SK-N-SH (cell line): ENCODE measurements at regions not wholly inside any gene's neighbourhood (a gene's known extent, or its start where the extent isn't known, plus 50 kb on each side); places are given as distances from the start of the nearest gene placed in this dataset.
A peak's percentile ranks its signal among the peaks of the same experiment; 100 is the strongest.

Source experiments
- CTCF ChIA-PET: fragments of 300-600, 350-600 bp; formaldehyde crosslinking; extraction: SDS; loops from one replicate; lab custom pipeline; 2021; lab: Yijun Ruan, JAX
- POLR2A ChIA-PET: fragments of 350-600 bp; sonication (Branson Sonifier 250); formaldehyde crosslinking; extraction: SDS; loops from one replicate; lab custom pipeline; 2020; ENCODE audit warnings: antibody characterized with exemption, inconsistent platforms; lab: Yijun Ruan, JAX
- DNase-seq: peaks from one replicate; pipeline ENCODE4 v3.0.0; 2012
- H2AFZ ChIP-seq: fragments of 200-600 bp; sonication (generic); 2 replicates; pipeline ENCODE4 v1.8.1; 2016; ENCODE audit warnings: antibody characterized with exemption, mild to moderate bottlenecking, low read depth
- H3F3A ChIP-seq: fragments of 200-600 bp; sonication (generic); replicated peaks from 2 replicates; pipeline ENCODE3; 2016; ENCODE audit warnings: antibody characterized with exemption, mild to moderate bottlenecking; ENCODE audit not compliant: insufficient read depth
- H3K27ac ChIP-seq, 2 experiments: fragments of 200-500 bp in 1 of 2; fragments of 200-600 bp in 1 of 2; sonication (Bioruptor generic) in 1 of 2; sonication (generic), shearing (Covaris generic) in 1 of 2; 2 replicates each; pipeline versions ENCODE4 v1.5.1 to v1.6.1; 2014 to 2016; ENCODE audit warnings: low read depth in 2 of 2, inconsistent platforms in 1 of 2, low read length in 1 of 2, mild to moderate bottlenecking in 1 of 2, mixed read lengths in 1 of 2
- H3K27me3 ChIP-seq: fragments of 200-600 bp; sonication (generic), shearing (Covaris generic); 2 replicates; pipeline ENCODE4 v1.6.1; 2016; ENCODE audit warnings: mixed run types; ENCODE audit not compliant: insufficient read depth
- H3K36me3 ChIP-seq, 2 experiments: fragments of 200-500 bp in 1 of 2; fragments of 200-600 bp in 1 of 2; sonication (Bioruptor generic) in 1 of 2; sonication (generic) in 1 of 2; replicated peaks in 1 of 2; 2 replicates each; pipeline versions ENCODE3 to v1.5.1; 2014 to 2016; ENCODE audit warnings: low read length in 1 of 2, mild to moderate bottlenecking in 1 of 2; ENCODE audit not compliant: insufficient read depth in 2 of 2, control insufficient read depth in 1 of 2
- H3K4me1 ChIP-seq, 2 experiments: fragments of 200-500 bp in 1 of 2; fragments of 200-600 bp in 1 of 2; sonication (Bioruptor generic) in 1 of 2; sonication (generic), shearing (Covaris generic) in 1 of 2; 2 replicates each; pipeline versions ENCODE4 v1.5.1 to v1.6.1; 2014 to 2016; ENCODE audit warnings: low read depth in 1 of 2, low read length in 1 of 2, mixed run types in 1 of 2; ENCODE audit not compliant: insufficient read depth in 2 of 2, control insufficient read depth in 1 of 2
- H3K4me2 ChIP-seq: fragments of 200-600 bp; sonication (generic), shearing (Covaris generic); 2 replicates; pipeline ENCODE4 v1.6.1; 2017; ENCODE audit warnings: mixed run types
- H3K4me3 ChIP-seq, 2 experiments: fragments of 200-500 bp in 1 of 2; fragments of 200-600 bp in 1 of 2; sonication (Bioruptor generic) in 1 of 2; sonication (generic), shearing (Covaris generic) in 1 of 2; 2 replicates each; pipeline versions ENCODE4 v1.5.1 to v1.8.1; 2014 to 2016; ENCODE audit warnings: low read depth in 2 of 2, inconsistent platforms in 1 of 2, low read length in 1 of 2, mild to moderate bottlenecking in 1 of 2, mixed read lengths in 1 of 2, moderate library complexity in 1 of 2
- H3K79me2 ChIP-seq: fragments of 200-600 bp; sonication (generic); 2 replicates; pipeline ENCODE4 v1.8.1; 2017; ENCODE audit warnings: mild to moderate bottlenecking; ENCODE audit not compliant: insufficient read depth
- H3K9ac ChIP-seq: fragments of 200-600 bp; sonication (generic); 2 replicates; pipeline ENCODE4 v1.6.1; 2017; ENCODE audit warnings: mixed run types
- H3K9me2 ChIP-seq: fragments of 200-600 bp; sonication (generic); 2 replicates; pipeline ENCODE4 v1.6.1; 2017; ENCODE audit warnings: mixed run types
- H3K9me3 ChIP-seq: fragments of 200-600 bp; sonication (generic); 2 replicates; pipeline ENCODE4 v1.6.1; 2017; ENCODE audit warnings: mixed run types, mild to moderate bottlenecking, moderate library complexity
- H4K20me1 ChIP-seq: fragments of 200-600 bp; sonication (generic); 2 replicates; pipeline ENCODE4 v1.6.1; 2017; ENCODE audit warnings: mild to moderate bottlenecking, mixed run types; ENCODE audit not compliant: insufficient read depth
- FOXM1 ChIP-seq: IDR thresholded peaks from 2 replicates; pipeline ENCODE4 v1.4.0; 2012; ENCODE audit warnings: low read depth, mild to moderate bottlenecking
- GATA2 ChIP-seq: sonication (generic); formaldehyde crosslinking; IDR thresholded peaks from 2 replicates; pipeline ENCODE4 v1.5.0; 2020; ENCODE audit warnings: mild to moderate bottlenecking, missing genetic modification reagents
- IRF3 ChIP-seq: fragments of 150-350 bp; IDR thresholded peaks from 2 replicates; pipeline ENCODE4 v1.6.1; 2016; ENCODE audit warnings: mild to moderate bottlenecking, low read depth, low read length
- JUND ChIP-seq: IDR thresholded peaks from 2 replicates; pipeline ENCODE4 v1.4.0; 2012
- MEF2A ChIP-seq: IDR thresholded peaks from 2 replicates; pipeline ENCODE4 v1.4.0; 2012; ENCODE audit warnings: low read depth, borderline replicate concordance
- POLR2AphosphoS5 ChIP-seq: IDR thresholded peaks from 2 replicates; pipeline ENCODE4 v1.6.1; 2012; ENCODE audit warnings: low read depth, low read length
- REST ChIP-seq: IDR thresholded peaks from 2 replicates; pipeline ENCODE4 v1.6.1; 2012; ENCODE audit warnings: mild to moderate bottlenecking, low read depth, low read length, moderate library complexity
- RFX5 ChIP-seq: IDR thresholded peaks from 2 replicates; pipeline ENCODE4 v1.6.1; 2012; ENCODE audit warnings: mild to moderate bottlenecking, improper control_type of control experiment, low read length
- RXRA ChIP-seq: IDR thresholded peaks from 2 replicates; pipeline ENCODE4 v1.4.0; 2012; ENCODE audit warnings: low read depth, mild to moderate bottlenecking, borderline replicate concordance
- SMC3 ChIP-seq: IDR thresholded peaks from 2 replicates; pipeline ENCODE4 v1.6.1; 2012; ENCODE audit warnings: low read depth, low read length, improper control_type of control experiment
- TEAD4 ChIP-seq: IDR thresholded peaks from 2 replicates; pipeline ENCODE4 v1.4.0; 2012; ENCODE audit warnings: mild to moderate bottlenecking, borderline replicate concordance; ENCODE audit not compliant: insufficient read depth
- YY1 ChIP-seq: IDR thresholded peaks from 2 replicates; pipeline ENCODE4 v1.4.0; 2012; ENCODE audit warnings: low read depth, mild to moderate bottlenecking
- WGBS: methylation state at CpG from one replicate; pipeline ENCODE4 v1.1.6; 2017; ENCODE audit warnings: low lambda C conversion rate; 5-methylcytosine and 5-hydroxymethylcytosine counted together
- TF ChIP-seq, protein P1 (sequence below): fragments of 150-350 bp; IDR thresholded peaks from 2 replicates; pipeline ENCODE4 v1.6.1; 2017; ENCODE audit warnings: antibody characterized with exemption, low read length, low read depth, borderline replicate concordance
- TF ChIP-seq, protein P2 (sequence below): IDR thresholded peaks from 2 replicates; pipeline ENCODE4 v1.4.0; 2012; ENCODE audit warnings: low read depth, borderline replicate concordance

DNA sequence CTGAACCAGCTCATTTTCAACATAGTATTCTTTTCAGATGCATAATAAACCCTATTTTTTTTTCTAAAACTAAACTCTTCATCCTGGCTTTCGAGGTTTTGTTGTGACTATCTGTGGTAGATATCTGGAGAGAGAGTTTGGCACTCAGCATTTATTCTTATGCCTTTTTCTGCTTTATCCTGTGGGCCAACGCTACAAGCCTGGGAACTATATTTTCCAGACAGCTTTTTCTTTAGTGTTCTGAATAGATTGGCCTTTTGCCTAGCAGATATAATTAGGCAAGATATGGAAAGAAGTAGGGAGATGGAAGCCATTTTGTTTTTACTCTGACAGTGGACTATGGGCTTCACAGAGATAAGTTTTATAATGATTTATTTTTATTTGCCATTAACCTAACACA lies 486.7 kb downstream of the TMEM232 start:
- H3F3A ChIP-seq = no peaks in the 10 kb centered on the region
- no peaks in the 10 kb centered on the region for H3K9me3 ChIP-seq
- WGBS = 14% methylated on average over 2 of the region's 2 CpGs
- H3K27me3 ChIP-seq = no peaks in the 10 kb centered on the region
- no peaks in the 10 kb centered on the region for H4K20me1 ChIP-seq
- H2AFZ ChIP-seq = peak overlapping the region; percentile 53; the same call in 1 of the 2 replicates
- TF ChIP-seq YY1 (0 out of 2 replicates have a peak, but pooled peaks have one; percentile 15), SMC3 (no peak), GATA2 (CRISPR knock-in tag) (peak; percentile 46; the same call in 1 of the 2 replicates), TEAD4 (no peak)
- H3K9ac ChIP-seq = no peak overlapping the region
- ChIA-PET CTCF (no interaction called here), POLR2A (interaction anchor here (0.6 kb wide), 1 partner anchor 201 kb away, joined by 3 read pairs; no protein-coding TSS in a partner anchor)
- DNase-seq = peak; percentile 2
- no peaks in the 10 kb centered on the region for H3K9me2 ChIP-seq
- H3K4me2 ChIP-seq = no peak overlapping the region
- H3K79me2 ChIP-seq = no peaks in the 10 kb centered on the region
- no peak overlapping the region for H3K27ac ChIP-seq
- H3K4me3 ChIP-seq = no peak overlapping the region
- no peaks in the 10 kb centered on the region for H3K36me3 ChIP-seq
- no peaks in the 10 kb centered on the region for H3K4me1 ChIP-seq

DNA sequence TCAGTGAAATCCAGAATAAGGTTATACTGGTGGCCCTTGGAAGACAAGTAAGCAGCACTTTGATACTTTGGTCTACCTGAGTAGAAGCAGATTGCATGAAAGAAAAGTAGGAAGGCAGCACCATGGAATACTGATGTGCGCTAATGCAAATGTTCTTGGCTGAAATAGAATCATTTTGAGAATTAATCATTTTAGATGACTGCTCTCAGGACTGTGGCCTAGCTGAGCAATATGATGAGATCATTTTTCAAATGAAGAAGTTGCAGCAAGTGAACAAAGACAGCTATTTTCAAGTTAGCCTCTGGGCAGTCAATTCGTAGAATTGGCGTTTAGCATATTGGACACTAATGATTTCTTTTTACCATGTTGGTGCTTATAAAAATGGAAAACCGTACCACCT lies 483.5 kb downstream of the TMEM232 start:
- Histone ChIP-seq H4K20me1 (no peaks in the 10 kb centered on the region), H3K9me3 (no peaks in the 10 kb centered on the region), H3K9ac (no peak overlapping the region), H3K4me1 (no peaks in the 10 kb centered on the region), H3F3A (no peaks in the 10 kb centered on the region), H3K27ac (no peak overlapping the region), H3K79me2 (no peaks in the 10 kb centered on the region), H3K27me3 (no peaks in the 10 kb centered on the region), H2AFZ (no peak overlapping the region), H3K4me3 (no peak overlapping the region), H3K9me2 (no peaks in the 10 kb centered on the region), H3K4me2 (no peak overlapping the region), H3K36me3 (no peaks in the 10 kb centered on the region)
- ChIA-PET POLR2A (no interaction called here), CTCF (no interaction called here)
- TF ChIP-seq RFX5 = no peak
- no peak for TF ChIP-seq IRF3
- no peak for TF ChIP-seq POLR2AphosphoS5
- TF ChIP-seq MEF2A = no peak
- TF ChIP-seq, protein P1, sequence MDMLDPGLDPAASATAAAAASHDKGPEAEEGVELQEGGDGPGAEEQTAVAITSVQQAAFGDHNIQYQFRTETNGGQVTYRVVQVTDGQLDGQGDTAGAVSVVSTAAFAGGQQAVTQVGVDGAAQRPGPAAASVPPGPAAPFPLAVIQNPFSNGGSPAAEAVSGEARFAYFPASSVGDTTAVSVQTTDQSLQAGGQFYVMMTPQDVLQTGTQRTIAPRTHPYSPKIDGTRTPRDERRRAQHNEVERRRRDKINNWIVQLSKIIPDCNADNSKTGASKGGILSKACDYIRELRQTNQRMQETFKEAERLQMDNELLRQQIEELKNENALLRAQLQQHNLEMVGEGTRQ = no peak
- no peak for TF ChIP-seq FOXM1
- TF ChIP-seq JUND = no peak
- TF ChIP-seq SMC3 = no peak
- TF ChIP-seq RXRA = no peak
- TF ChIP-seq, protein P2, sequence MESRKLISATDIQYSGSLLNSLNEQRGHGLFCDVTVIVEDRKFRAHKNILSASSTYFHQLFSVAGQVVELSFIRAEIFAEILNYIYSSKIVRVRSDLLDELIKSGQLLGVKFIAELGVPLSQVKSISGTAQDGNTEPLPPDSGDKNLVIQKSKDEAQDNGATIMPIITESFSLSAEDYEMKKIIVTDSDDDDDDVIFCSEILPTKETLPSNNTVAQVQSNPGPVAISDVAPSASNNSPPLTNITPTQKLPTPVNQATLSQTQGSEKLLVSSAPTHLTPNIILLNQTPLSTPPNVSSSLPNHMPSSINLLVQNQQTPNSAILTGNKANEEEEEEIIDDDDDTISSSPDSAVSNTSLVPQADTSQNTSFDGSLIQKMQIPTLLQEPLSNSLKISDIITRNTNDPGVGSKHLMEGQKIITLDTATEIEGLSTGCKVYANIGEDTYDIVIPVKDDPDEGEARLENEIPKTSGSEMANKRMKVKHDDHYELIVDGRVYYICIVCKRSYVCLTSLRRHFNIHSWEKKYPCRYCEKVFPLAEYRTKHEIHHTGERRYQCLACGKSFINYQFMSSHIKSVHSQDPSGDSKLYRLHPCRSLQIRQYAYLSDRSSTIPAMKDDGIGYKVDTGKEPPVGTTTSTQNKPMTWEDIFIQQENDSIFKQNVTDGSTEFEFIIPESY = no peak
- no peak for TF ChIP-seq REST
- no peak for DNase-seq
- WGBS = 79% methylated on average over 4 of the region's 4 CpGs
